ENCODE measurements at regions not wholly inside any gene's neighbourhood (a gene's known extent, or its start where the extent isn't known, plus 50 kb on each side); places are given as distances from the start of the nearest gene placed in this dataset.
"Not testable (repeated sequence)": the region's sequence is repeated elsewhere in the genome, so short reads cannot be mapped to it uniquely, and the experiment has no call there.

DNA sequence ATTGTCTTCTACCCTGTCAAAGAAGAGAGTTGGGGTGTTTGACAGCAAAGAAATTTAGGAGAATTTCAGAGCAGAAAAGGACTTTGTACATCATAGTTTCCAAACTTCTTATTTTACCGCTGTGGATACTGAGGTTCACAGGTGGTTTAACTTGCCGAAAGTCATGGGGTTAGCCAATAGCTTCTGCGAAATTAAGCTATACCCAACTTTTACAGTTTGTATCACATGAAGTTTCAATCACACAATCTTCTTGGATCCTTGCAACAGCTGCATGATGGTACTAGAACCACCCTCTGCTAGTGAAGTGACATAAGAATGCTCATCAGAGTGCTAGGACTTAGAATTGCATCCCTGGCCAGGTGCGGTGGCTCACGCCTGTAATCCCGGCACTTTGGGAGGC, 345.5 kb downstream of the CD83 start:
- DNase-seq: no peak

DNA sequence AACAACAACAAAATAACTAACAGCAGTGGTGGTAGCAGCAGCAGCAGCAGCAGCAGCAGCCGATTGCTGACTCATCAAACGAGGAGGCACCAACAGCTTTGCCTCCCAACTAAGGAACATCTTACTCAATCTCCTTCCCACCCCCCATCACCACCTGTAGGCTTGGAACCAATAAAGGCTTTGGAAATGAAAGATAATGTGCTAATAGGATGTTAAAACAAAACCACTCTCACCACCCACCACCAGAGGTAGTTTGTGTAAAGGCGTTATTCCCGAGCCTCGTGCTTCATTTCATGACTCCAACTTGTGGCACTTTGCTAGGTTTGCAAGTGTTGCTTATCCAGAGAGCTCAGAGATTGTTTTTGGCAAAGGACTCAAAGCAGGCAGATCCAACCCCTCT, 346.5 kb downstream of the CD83 start:
- DNase-seq: no peak

DNA sequence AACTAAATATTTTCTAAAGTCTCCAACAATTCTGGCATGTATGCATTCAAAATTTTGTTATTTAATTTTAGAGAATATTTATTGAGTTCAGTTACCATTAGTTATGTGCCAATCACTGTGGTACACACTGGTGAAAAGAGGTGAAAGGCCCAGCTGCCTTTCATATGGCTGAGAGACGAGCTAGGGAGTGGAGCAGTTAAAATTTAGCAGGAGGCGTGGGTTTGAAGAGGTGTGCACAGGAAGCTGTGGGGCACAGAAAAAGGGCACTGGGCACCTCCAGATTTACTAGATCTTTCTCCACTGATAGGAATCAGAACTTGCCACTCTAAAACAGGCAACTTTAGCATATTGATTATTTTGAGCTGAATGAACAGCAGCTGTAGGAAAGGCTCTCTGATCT, 347.1 kb downstream of the CD83 start:
- no peak for DNase-seq

DNA sequence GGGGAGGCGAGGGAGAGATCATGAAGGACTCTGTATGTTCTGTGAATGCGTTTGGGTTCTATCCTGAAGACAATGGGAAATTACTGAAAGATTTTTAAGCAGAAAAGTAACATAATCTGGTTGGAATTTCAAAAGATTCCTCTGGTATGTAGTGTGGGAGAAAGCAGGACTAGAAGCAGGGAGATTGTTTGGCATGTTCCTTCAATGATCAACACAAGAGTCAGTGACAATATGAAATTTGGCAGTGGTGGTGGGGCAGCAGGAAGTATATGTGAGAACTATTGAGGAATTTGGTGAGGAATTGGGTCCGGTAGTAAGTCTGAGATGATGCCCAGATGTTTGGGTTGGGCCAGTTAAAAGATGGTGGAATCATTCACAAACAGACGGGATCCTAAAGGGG, 348.7 kb downstream of the CD83 start:
- DNase-seq: no peak

DNA sequence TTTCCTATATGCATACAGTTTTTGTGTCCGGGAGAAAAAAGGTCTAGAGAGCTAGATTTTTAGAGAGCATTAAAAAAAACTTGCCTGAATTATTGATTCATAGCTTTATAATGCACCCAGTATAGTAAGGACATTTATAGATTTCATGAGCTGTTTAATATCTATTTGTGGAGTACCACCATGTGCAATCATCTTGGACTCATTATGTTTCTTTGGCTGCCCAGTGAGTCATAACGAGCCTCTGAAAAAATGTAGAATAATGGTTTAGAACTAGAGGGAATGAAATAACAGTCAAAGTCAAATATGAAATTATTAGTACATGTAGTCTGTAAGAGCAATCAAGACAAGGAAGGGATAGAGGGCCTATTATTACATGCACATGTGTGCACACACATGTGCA, 350.0 kb downstream of the CD83 start:
- DNase-seq: no peak

DNA sequence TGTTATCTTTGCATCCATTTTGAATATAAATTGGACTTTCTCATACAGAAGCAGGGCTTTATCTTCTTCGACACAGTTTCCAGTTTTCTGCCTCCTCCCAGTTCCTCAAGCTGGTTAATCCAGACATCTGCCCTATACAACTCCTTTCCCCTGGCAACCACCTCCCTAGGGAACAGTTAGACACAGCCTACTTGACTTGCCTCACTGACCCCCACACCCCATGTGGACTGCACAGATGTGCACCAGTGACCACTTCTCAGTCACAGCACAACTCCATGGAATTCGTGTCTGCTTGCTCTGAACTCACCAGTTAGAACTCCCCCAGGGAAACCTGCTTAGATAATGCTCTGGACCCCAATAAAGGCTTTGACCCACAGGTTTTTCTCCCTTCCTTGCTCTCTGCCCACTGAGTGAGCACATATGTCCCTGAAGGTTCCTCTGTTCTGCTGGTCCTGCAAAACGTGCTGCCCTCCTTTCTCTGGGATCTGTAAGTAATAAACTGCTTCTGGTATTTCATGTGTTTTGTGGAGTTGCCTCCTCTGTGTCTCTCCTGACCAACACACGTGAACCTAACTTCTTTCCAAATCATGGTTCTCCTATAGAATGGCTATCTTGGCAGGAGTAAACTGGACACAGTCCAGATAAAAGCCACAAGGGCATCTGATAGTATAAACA, 351.2 kb downstream of the CD83 start:
- no peak for DNase-seq

DNA sequence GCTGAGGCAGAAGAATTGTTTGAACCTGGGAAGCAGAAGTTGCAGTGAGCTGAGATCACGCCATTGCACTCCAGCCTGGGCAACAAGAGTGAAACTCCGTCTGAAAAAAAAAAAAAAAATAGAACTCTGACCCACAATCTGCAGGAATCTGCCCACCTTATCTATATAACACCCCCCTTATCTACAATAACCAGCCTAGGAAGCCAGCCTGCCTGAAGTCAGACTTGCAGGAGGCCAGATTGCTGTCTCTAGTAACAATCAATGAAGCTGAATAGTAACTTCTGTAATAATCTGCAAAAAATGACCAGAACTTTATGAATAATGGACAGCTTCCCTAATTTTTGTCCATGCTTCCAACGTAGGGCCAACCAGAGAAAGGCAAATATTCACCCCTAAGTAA, 352.5 kb downstream of the CD83 start:
- DNase-seq: no peak

DNA sequence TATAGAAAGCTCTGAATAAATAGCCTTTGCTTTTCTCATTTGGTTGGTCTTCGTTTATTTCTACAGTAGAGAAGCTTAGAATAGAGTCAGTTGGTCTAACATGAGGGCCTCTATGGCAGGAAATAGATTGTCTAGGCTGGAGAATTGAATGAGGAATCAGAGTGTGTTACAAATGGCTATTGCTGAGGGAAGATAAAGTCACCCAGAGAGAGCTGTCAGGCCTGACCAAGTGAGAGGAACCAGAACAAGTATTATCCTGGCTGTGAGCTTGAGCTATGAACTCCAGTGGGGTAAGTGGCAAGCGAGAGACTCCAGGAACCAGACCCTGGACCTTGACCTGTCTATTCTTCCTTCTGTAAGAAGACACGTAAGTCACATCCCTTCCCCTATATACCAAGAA, 353.1 kb downstream of the CD83 start:
- no peak for DNase-seq

DNA sequence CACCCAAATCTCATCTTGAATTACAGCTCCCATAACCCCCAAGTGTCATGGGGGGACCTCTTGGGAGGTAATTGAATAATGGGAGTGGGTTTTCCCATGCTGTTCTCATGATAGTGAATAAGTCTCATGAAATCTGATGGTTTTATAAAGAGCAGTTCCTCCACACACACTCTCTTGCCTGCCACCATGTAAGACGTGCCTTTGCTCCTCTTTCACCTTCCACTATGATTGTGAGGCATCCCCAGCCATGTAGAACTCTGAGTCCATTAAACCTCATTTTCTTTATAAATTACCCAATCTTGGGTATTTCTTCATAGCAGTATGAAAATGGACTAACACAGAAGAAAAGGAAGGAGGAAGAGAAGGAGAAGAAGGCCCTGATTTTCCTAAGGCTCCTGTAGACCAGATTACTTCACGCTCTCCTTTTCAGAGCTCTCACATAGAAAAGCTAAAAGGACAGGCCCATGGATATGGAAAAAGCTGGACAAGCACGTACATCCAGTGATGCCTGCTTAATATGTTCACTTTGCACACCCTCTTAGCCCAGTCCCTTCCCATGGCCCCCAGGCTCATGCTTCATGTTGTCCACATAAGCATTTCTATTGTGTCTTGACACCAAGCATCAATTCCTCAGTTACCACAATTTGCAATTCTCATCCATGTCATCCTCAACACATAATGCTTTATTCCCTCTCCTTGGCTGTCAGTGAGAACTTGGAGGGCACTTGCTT, 354.8 kb downstream of the CD83 start:
- no peak for DNase-seq

DNA sequence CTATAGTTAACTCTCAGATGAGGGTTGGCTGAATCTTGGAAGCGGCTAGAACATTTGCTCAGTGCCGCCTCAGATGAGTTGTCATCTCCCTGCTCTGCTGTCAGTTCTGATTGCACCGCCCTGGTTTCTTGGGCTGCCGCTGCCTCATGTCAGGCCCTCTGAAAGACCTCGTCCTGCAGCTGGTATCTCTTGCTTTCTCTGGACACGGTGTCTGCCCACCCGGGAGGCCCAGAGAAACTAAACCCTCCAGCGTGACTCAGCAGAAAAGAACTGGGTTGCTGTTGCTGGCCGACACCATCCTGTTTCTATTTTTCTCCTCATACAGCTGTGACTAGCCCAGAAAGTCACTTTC, 355.4 kb downstream of the CD83 start:
- DNase-seq: no peak

DNA sequence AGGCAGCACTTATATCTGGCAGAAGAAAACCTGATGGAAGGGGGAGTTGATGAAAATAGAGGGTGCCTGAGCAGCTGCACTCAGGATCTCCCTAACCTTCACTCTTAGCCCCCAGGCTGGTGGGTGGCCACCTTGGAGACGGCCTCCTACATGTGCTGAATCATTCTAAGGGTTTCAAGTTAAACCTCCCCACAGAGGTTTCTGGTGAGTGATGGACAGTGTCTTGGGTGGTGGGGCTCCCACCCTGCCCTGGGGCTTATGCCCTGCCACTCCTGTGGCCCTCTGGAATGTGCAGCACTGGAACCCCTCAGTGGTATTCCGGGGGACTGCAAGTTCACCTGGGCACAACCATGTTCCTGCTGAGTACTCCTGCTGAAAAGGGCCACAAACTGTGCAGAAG, 357.2 kb downstream of the CD83 start:
- DNase-seq: no peak

DNA sequence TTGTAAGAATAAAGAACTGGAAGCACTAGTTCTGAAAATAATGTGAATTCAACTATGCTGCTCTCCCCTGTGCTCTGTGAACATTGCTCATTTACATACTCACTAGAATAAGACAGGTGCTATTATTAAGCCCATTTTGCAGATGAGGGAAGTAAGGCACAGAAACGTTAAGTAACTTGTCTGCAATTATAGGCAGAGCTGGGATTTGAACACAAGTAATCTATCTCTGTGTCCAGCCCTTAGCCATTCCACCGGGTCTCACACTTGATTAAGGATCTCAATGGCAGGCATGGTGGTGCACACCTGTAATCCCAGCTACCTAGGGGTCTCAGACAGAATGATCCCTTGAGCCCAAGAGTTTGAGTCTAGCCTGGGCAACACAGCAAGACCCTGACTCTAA, 357.7 kb downstream of the CD83 start:
- no peak for DNase-seq

DNA sequence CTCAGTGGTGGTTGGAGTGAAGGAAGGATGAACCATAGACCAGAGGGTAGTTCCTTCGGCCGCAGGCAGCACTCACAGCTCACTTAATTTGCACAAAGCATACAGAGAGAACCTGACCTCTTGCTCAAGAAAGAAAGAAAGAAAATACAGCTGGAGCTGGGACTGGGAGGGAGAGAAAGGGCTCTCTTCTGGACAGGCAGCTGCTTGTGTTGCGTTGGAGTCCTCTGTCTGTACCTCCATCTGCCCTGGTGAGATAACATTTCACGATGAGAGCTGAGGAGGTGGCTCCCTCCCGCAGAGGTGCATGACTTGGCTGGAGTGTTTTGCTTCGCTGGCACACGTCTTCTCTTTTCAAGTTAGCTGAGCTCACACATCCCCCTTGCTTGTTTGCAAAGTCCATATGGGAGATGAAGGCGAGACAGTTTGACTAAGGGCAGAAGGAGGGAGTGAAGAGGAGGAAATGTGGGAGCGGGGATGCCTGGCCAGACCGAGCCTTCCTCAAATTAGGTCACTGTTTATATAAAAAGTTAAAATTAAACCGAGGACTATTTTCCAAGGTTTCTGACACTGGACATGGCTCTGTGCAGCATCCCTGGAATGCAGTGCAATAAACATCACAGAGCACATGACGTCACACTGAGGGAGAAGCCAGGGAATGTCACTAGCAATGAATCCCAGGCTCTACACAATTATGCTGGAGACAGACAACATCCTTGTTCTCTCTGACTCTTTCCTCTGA, 359.4 kb downstream of the CD83 start:
- no peak for DNase-seq

DNA sequence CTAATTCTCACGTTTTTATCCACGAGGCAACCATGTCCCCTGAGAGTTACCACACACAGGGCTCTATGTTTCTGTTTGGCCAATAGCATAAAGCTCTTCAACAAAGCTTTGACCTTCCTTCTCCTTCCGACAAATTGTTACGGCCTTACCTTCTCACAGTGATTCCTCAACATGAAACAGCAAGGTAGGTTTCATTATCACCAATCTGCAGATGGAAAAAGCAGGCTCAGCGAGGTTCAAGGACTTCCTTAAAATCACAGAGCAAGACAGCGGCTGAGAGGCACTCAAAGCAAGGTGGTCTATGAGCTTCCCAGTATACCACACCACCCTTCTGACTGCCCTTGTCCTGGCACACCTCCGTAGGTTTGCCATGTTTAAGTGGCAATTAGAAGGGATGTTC, 360.0 kb downstream of the CD83 start:
- no peak for DNase-seq

DNA sequence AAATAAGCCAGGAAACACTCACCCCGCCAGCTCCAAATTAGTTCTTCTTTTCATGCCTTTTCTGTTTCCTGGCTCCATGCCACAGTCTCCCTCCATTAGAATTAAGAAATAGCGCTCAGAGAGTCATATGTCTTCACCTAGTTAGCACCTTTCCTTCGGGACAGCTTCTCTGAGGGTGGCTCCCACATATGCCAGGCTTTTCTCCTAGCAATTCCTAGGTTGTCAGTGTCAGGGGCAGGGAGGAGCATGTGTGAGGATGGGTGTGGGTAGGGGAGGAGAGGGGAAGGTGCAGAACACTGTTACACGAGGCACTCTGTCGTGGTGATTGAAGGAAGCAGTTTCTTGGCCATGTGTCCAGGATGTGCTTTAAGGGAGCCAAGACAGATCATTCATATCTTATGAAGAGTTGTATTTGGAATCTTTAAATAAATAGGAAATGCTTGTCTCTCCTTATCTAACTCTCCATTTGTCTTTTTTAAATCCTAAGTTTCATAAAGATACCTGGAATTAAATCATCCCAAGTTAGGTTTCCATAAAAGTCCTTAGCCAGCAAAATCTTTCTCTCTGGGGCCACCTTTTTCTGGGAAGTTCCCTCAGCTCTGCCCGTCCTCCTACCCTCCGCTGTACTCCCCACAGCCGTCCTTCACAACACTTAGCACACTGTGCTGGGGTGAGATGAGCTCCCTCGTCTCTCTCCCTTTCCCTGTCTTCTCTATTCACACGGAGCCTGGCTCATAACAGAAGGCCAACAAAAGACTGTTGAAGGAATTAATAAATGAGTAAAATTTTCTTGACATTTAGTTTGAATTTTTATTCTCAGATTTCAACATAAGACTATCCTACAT, 361.0 kb downstream of the CD83 start:
- no peak for DNase-seq

DNA sequence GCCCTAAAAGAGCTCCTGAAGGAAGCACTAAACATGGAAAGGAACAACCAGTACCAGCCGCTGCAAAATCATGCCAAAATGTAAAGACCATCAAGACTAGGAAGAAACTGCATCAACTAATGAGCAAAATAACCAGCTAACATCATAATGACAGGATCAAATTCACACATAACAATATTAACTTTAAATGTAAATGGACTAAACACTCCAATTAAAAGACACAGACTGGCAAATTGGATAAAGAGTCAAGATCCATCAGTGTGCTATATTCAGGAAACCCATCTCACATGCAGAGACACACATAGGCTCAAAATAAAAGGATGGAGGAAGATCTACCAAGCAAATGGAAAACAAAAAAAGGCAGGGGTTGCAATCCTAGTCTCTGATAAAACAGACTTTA, 364.4 kb downstream of the CD83 start:
- not testable (repeated sequence) for DNase-seq

DNA sequence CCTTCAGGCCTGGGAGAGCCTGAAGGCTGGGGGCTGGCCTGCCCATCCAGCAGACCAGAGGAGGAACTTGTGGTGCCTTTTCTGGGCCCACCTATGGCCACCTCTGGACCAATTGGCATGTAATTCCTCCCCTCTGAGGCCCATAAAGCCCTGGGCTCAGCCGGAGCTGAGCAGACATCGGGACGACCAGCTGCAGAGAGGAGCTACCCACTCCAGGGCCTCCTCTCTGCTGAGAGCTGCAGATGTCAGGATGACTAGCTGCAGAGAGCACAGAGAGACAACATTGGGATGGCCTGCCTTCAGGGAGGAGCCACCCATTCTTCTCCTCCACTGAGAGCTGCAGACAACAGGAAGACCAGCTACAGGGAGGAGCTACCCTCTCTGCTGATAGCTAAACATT, 370.1 kb downstream of the CD83 start:
- DNase-seq: no peak

DNA sequence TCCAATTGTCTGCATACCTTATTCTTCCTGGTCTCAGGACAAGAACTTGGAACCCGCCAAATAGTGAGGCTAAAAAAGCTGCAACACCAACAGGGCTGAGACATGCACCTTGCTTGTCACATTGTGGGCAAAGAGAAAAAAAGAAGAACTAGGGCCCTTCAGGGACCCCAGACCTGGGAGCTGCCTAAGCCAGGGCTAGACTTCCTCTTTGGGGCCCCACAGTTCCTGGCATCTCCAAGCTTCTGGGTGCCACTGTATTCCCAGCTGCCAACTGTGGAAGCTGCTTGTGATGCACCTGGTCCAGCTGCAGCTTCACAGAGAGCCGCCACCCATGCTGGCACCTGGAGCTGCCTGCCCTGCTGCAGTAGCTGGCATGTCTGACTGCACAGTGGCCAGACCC, 370.6 kb downstream of the CD83 start:
- no peak for DNase-seq

DNA sequence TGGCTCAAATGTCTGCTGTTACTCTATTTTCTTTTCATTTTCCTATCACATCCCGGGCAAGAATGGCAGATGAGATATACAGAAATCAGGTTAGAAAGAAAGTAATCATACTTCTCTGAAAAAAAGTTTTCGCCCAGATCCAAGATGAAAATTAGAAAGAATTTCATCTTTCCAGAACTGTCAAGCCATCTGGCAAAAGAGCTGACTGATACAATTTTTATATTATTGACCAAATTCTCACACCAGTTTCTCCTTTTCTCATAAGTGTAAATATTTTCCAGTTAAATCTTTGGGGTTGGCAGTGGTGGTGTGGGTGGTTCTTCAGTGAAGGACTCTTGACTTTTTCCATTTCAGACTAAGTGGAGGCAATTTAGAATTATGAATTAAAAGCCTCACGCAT, 371.9 kb downstream of the CD83 start:
- DNase-seq: no peak

DNA sequence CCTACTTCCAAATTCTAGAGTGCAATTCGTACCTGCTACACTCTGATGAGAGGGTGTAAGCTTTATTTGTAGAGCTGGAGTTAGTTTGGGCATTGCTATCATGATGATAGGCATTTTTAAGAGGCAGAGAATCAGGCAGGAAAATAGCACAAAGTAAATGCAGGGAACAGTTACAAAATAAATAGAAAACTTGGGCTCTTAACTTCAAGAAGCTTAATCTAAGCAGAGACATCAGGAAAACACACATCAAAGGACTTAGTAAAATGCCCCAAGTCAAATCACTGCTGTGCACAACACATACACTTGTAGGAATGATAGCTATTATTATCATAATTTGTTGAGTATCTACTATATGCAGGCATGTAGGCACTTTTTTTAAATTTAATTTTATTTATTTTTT, 381.2 kb downstream of the CD83 start:
- DNase-seq: no peak

DNA sequence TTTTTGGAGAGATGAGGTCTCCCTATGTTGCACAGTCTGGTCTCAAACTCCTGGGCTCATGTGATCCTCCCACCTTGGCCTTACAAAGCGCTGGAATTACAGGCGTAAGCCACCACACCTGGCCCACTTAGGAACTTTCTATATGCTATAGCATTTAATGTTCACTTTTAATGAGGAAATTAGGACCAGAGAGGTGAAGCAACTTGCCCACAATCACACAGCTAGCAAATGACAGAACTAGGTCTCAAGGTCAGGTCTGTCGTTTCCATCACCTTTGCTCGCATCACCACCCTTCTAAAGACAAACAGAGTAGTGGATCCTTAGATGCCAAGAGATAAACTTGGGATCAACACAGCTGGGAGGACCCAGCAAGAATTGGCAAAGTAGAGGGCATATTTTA, 381.7 kb downstream of the CD83 start:
- no peak for DNase-seq

DNA sequence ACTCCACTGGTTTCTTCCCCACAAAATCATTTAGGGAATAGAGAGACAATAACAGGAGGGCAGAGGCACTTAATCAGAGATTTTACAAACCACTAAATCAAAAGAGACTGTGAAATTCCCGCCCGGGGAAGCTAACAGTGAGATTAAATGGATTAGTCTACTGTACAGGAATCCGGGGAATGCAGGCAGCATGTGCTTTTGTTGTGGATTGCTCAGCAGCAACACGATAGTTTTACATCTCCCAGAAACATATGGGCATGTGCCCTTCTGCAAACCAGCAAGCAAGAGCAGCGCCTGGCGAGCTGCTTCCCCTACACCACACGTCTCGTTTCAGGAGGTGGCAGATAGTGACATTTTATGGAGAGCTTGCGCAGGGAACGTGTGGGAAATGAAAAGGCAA, 382.3 kb downstream of the CD83 start:
- no peak for DNase-seq

DNA sequence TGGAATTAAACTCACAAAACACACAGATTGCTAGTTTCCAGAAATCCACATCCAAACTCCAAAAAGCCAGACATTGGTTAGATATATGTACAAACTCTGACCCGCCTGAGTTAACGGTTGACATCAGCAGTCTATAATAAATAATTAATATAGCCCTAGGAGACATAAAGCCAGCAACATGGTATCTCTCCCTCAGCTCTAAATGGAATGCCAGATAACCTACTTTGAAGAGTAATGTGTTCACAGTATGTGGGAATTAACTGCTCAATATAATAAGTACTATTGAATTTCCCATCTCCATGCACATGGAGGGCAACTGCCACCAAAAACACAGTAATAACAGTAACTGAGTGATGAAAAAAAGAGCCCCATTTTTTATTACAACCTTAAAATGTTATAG, 383.2 kb downstream of the CD83 start:
- DNase-seq: no peak

DNA sequence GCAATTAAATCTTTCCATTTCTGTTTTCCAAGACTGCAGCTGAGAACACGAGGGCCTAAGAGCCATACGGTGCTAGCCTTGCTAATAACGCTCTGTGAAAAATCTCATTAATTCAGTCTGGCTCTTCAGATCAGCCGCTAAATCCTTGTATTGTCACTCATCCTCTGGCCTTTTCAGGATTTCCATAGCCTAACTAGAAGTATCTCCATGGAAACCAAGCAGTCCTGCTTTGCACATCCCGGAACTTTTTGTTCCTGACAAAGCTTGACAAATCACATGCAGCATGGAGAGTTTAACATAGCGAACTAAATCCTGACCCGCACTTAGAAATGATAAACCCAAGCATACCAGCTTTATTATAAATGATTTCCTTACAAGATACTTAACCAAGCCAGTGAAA, 383.7 kb downstream of the CD83 start:
- DNase-seq: no peak

Data from stimulated activated CD4-positive, alpha-beta T cell treated with anti-CD3 and anti-CD28 coated beads, Interleukin-1b, Interleukin-23, amount 100 ng/mL, for 48 hours (primary cell).